Activated CD4-positive, alpha-beta memory T cell treated with anti-CD3 and anti-CD28 coated beads for 36 hours (primary cell): ENCODE measurements at regions not wholly inside any gene's neighbourhood (a gene's known extent, or its start where the extent isn't known, plus 50 kb on each side); places are given as distances from the start of the nearest gene placed in this dataset.

Experiments
- CTCF ChIA-PET: fragments of 350-600 bp; sonication (Branson Sonifier 250); formaldehyde crosslinking; loops from one replicate; lab custom pipeline; 2021; ENCODE audit warnings: antibody characterized with exemption, inconsistent platforms; lab: Charles Lee
- POLR2A ChIA-PET: fragments of 350-600 bp; sonication (Branson Sonifier 250); formaldehyde crosslinking; loops from one replicate; lab custom pipeline; 2021; ENCODE audit warnings: antibody characterized with exemption; lab: Charles Lee
- DNase-seq: peaks from one replicate; pipeline ENCODE4 v3.0.0-alpha.2; 2020
- H3K27ac Mint-ChIP-seq: one replicate; pipeline ENCODE4 v1.8.0; 2021; ENCODE audit warnings: mixed read lengths
- H3K27me3 Mint-ChIP-seq: one replicate; pipeline ENCODE4 v1.8.0; 2021; ENCODE audit warnings: mixed read lengths
- H3K36me3 Mint-ChIP-seq: one replicate; pipeline ENCODE4 v1.8.0; 2021; ENCODE audit warnings: mixed read lengths
- H3K4me1 Mint-ChIP-seq: one replicate; pipeline ENCODE4 v1.8.0; 2021; ENCODE audit warnings: low read depth, mixed read lengths
- H3K4me3 Mint-ChIP-seq: one replicate; pipeline ENCODE4 v1.8.0; 2021; ENCODE audit warnings: mild to moderate bottlenecking, mixed read lengths
- H3K9me3 Mint-ChIP-seq: one replicate; pipeline ENCODE4 v1.8.0; 2021; ENCODE audit warnings: mixed read lengths
- intact Hi-C: fragments of 100-400 bp; cut with micrococcal nuclease; formaldehyde crosslinking; loops from one replicate; pipeline ENCODE4 v1.15.1; 2023

- Mint-ChIP-seq H3K36me3 (no peaks in the 10 kb centered on the region), H3K9me3 (no peaks in the 10 kb centered on the region), H3K4me3 (no peak overlapping the region), H3K27me3 (no peaks in the 10 kb centered on the region), H3K27ac (no peak overlapping the region), H3K4me1 (no peaks in the 10 kb centered on the region)
- ChIA-PET POLR2A (no interaction called here), CTCF (no interaction called here)
- DNase-seq, result no peak
- intact Hi-C loops, result no loop called here
These were observed 143.6 kb downstream of the SNX18 start for GRCh38 chr5:54661111-54661510.

GRCh38 chr5:54659700-54660131, 142.2 kb downstream of the SNX18 start:
- H3K9me3 Mint-ChIP-seq, result no peaks in the 10 kb centered on the region

GRCh38 chr5:54658010-54658409, 140.5 kb downstream of the SNX18 start:
- no peak for DNase-seq
- H3K27ac Mint-ChIP-seq, result no peak overlapping the region
- no peak overlapping the region for H3K4me3 Mint-ChIP-seq
- intact Hi-C loops, result no loop called here
- H3K9me3 Mint-ChIP-seq, result no peaks in the 10 kb centered on the region
- ChIA-PET CTCF (interaction anchor here (1.6 kb wide), 1 partner anchor 141 kb away, joined by 4 read pairs; the partner anchor contains the start of gene SNX18), POLR2A (no interaction called here)
- no peaks in the 10 kb centered on the region for H3K4me1 Mint-ChIP-seq
- H3K36me3 Mint-ChIP-seq, result no peaks in the 10 kb centered on the region
- H3K27me3 Mint-ChIP-seq, result no peaks in the 10 kb centered on the region

More at GRCh38 chr5:54659700-54660131, 142.2 kb downstream of the SNX18 start:
- Mint-ChIP-seq H3K4me1 (no peaks in the 10 kb centered on the region), H3K36me3 (no peaks in the 10 kb centered on the region), H3K27ac (no peak overlapping the region), H3K27me3 (no peaks in the 10 kb centered on the region), H3K4me3 (no peak overlapping the region)
- ChIA-PET POLR2A (no interaction called here), CTCF (interaction anchor here (0.6 to 1.6 kb wide), 2 partner anchors 17 to 142 kb away, joined by 3 to 4 read pairs; partner anchors contain the start of gene SNX18)
- intact Hi-C loops, result no loop called here
- DNase-seq, result no peak

GRCh38 chr5:54656261-54656728, 138.7 kb downstream of the SNX18 start:
- Mint-ChIP-seq H3K9me3 (no peaks in the 10 kb centered on the region), H3K27ac (no peak overlapping the region), H3K36me3 (no peaks in the 10 kb centered on the region), H3K4me1 (no peaks in the 10 kb centered on the region), H3K4me3 (no peak overlapping the region), H3K27me3 (no peaks in the 10 kb centered on the region)
- ChIA-PET CTCF (no interaction called here), POLR2A (no interaction called here)
- DNase-seq, result no peak
- intact Hi-C loops, result no loop called here

- Mint-ChIP-seq H3K9me3 (no peaks in the 10 kb centered on the region), H3K4me3 (no peak overlapping the region), H3K36me3 (no peaks in the 10 kb centered on the region), H3K27ac (no peak overlapping the region), H3K27me3 (no peaks in the 10 kb centered on the region), H3K4me1 (no peaks in the 10 kb centered on the region)
- ChIA-PET POLR2A (no interaction called here), CTCF (no interaction called here)
- intact Hi-C loops, result no loop called here
- no peak for DNase-seq
These were observed 138.2 kb downstream of the SNX18 start for GRCh38 chr5:54655761-54656160.

- H3K4me1 Mint-ChIP-seq, result no peaks in the 10 kb centered on the region
- H3K36me3 Mint-ChIP-seq, result no peaks in the 10 kb centered on the region
- intact Hi-C loops, result no loop called here
- no peaks in the 10 kb centered on the region for H3K9me3 Mint-ChIP-seq
- CTCF ChIA-PET, result no interaction called here
- no peak for DNase-seq
- POLR2A ChIA-PET, result no interaction called here
- H3K27me3 Mint-ChIP-seq, result no peaks in the 10 kb centered on the region
- H3K4me3 Mint-ChIP-seq, result no peak overlapping the region
- no peak overlapping the region for H3K27ac Mint-ChIP-seq
These were observed 137.7 kb downstream of the SNX18 start for GRCh38 chr5:54655266-54655665.

- POLR2A ChIA-PET, result no interaction called here
- Mint-ChIP-seq H3K4me3 (no peak overlapping the region), H3K27me3 (no peaks in the 10 kb centered on the region), H3K9me3 (no peaks in the 10 kb centered on the region), H3K27ac (no peak overlapping the region), H3K36me3 (no peaks in the 10 kb centered on the region), H3K4me1 (no peaks in the 10 kb centered on the region)
- DNase-seq, result no peak
- CTCF ChIA-PET, result interaction anchor here (0.8 kb wide), 1 partner anchor 9 kb away, joined by 3 read pairs; no protein-coding TSS in a partner anchor
- intact Hi-C loops, result no loop called here
These were observed 136.5 kb downstream of the SNX18 start for GRCh38 chr5:54653956-54654614.

GRCh38 chr5:54651482-54652076, 134.0 kb downstream of the SNX18 start:
- ChIA-PET POLR2A (no interaction called here), CTCF (no interaction called here)
- no peak overlapping the region for H3K27ac Mint-ChIP-seq
- H3K27me3 Mint-ChIP-seq, result no peaks in the 10 kb centered on the region
- intact Hi-C loops, result no loop called here
- no peak for DNase-seq
- H3K36me3 Mint-ChIP-seq, result no peaks in the 10 kb centered on the region
- H3K9me3 Mint-ChIP-seq, result no peaks in the 10 kb centered on the region
- peaks cover 17% of the 10 kb centered on the region for H3K4me1 Mint-ChIP-seq
- no peak overlapping the region for H3K4me3 Mint-ChIP-seq

GRCh38 chr5:54649041-54649504, 131.5 kb downstream of the SNX18 start:
- no peak for DNase-seq
- no peak overlapping the region for H3K27ac Mint-ChIP-seq

GRCh38 chr5:54646356-54647101, 129.0 kb downstream of the SNX18 start:
- H3K4me1 Mint-ChIP-seq, result peaks cover 50% of the 10 kb centered on the region
- no peaks in the 10 kb centered on the region for H3K9me3 Mint-ChIP-seq
- no peaks in the 10 kb centered on the region for H3K27me3 Mint-ChIP-seq
- POLR2A ChIA-PET, result interaction anchor here (0.7 to 1.1 kb wide), 2 partner anchors 72 to 77 kb away, joined by 3 to 5 read pairs; no protein-coding TSS in a partner anchor
- intact Hi-C loops, result loop anchor here (1.0 to 10.0 kb wide), 7 partner anchors 26 to 221 kb away; no protein-coding TSS in a partner anchor
- peak; percentile 85 for DNase-seq
- H3K36me3 Mint-ChIP-seq, result no peaks in the 10 kb centered on the region
- peak overlapping the region; percentile 80 for H3K27ac Mint-ChIP-seq
- CTCF ChIA-PET, result interaction anchor here (0.8 to 1.5 kb wide), 4 partner anchors 37 to 199 kb away, joined by 3 to 4 read pairs (median 4); partner anchors contain the start of gene SNX18
- H3K4me3 Mint-ChIP-seq, result peak overlapping the region; percentile 33

More at GRCh38 chr5:54649041-54649504, 131.5 kb downstream of the SNX18 start:
- CTCF ChIA-PET, result interaction anchor here (1.4 kb wide), 1 partner anchor 196 kb away, joined by 4 read pairs; no protein-coding TSS in a partner anchor
- no peaks in the 10 kb centered on the region for H3K9me3 Mint-ChIP-seq
- POLR2A ChIA-PET, result no interaction called here
- intact Hi-C loops, result loop anchor here (5.0 to 10.0 kb wide), 2 partner anchors 196 to 218 kb away; no protein-coding TSS in a partner anchor
- no peak overlapping the region for H3K4me3 Mint-ChIP-seq
- H3K27me3 Mint-ChIP-seq, result no peaks in the 10 kb centered on the region
- no peaks in the 10 kb centered on the region for H3K36me3 Mint-ChIP-seq
- peaks cover 42% of the 10 kb centered on the region for H3K4me1 Mint-ChIP-seq

- H3K9me3 Mint-ChIP-seq, result no peaks in the 10 kb centered on the region
- no peak for DNase-seq
- H3K27me3 Mint-ChIP-seq, result no peaks in the 10 kb centered on the region
- peak overlapping the region; percentile 80 for H3K27ac Mint-ChIP-seq
- ChIA-PET POLR2A (interaction anchor here (1.1 kb wide), 1 partner anchor 72 kb away, joined by 5 read pairs; no protein-coding TSS in a partner anchor), CTCF (interaction anchor here (0.8 to 1.5 kb wide), 3 partner anchors 128 to 199 kb away, joined by 3 to 4 read pairs (median 4); partner anchors contain the start of gene SNX18)
- intact Hi-C loops, result loop anchor here (1.0 to 10.0 kb wide), 7 partner anchors 27 to 221 kb away; no protein-coding TSS in a partner anchor
- H3K4me3 Mint-ChIP-seq, result peak overlapping the region; percentile 33
- H3K36me3 Mint-ChIP-seq, result no peaks in the 10 kb centered on the region
- peaks cover 50% of the 10 kb centered on the region for H3K4me1 Mint-ChIP-seq
These were observed 128.4 kb downstream of the SNX18 start for GRCh38 chr5:54645882-54646355.
